Mammary epithelial cell (primary cell): ENCODE measurements at regions not wholly inside any gene's neighbourhood (a gene's known extent, or its start where the extent isn't known, plus 50 kb on each side); places are given as distances from the start of the nearest gene placed in this dataset.

Source experiments
- CTCF ChIP-seq, 2 donors: IDR thresholded peaks in 1 of 2; conservative IDR thresholded peaks in 1 of 2; 2 replicates each; pipeline ENCODE4 v1.5.1; 2011 to 2012; ENCODE audit warnings: inconsistent platforms in 2 of 2, low read length in 2 of 2, mild to moderate bottlenecking in 2 of 2, control low read depth in 1 of 2, low read depth in 1 of 2; ENCODE audit not compliant: insufficient read depth in 1 of 2; ENCODE audit errors: extremely low read depth in 1 of 2
- EZH2 ChIP-seq: IDR thresholded peaks from 2 replicates; pipeline ENCODE4 v1.6.1; 2012; ENCODE audit warnings: low read length, inconsistent platforms, borderline replicate concordance

GRCh38 chr3:99549220-99549619 is 89.2 kb upstream of the COL8A1 start:
- no peak for TF ChIP-seq CTCF (conservative IDR thresholded peaks at IDR 0.05 in 1 of 2, IDR thresholded peaks at IDR 0.05 in 1 of 2; ENCODE audit: extremely low read depth in 1 of 2, insufficient read depth in 1 of 2, low read depth in 1 of 2, low read length in 2 of 2)
- TF ChIP-seq EZH2: no peak
